SK-N-SH treated with all-trans-retinoic acid at 6 μM for 48 hours (cell line): ENCODE measurements at regions not wholly inside any gene's neighbourhood (a gene's known extent, or its start where the extent isn't known, plus 50 kb on each side); places are given as distances from the start of the nearest gene placed in this dataset.

ENCODE experiments used
- ATAC-seq: fragments of 200-7000 bp; cut with Tn5 transposase; 3 replicates; pipeline ENCODE4 v1.9.1; 2020; ENCODE audit warnings: mild to moderate bottlenecking, moderate library complexity
- ARNTL ChIP-seq: fragments of 450-650 bp; formaldehyde crosslinking; IDR thresholded peaks from 2 replicates; pipeline ENCODE4 v1.5.0; 2020; ENCODE audit warnings: low read depth, mild to moderate bottlenecking, moderate library complexity, borderline replicate concordance
- BACH2 ChIP-seq: fragments of 250-450 bp; sonication (Bioruptor Pico); IDR thresholded peaks from 2 replicates; pipeline ENCODE4 v1.9.0; 2021; ENCODE audit warnings: mild to moderate bottlenecking, borderline replicate concordance
- CREB5 ChIP-seq: fragments of 250-450 bp; sonication (Bioruptor Pico); IDR thresholded peaks from 2 replicates; pipeline ENCODE4 v1.5.1; 2020; ENCODE audit warnings: low read depth, mild to moderate bottlenecking, moderate library complexity
- CSDC2 ChIP-seq: fragments of 250-450 bp; sonication (Bioruptor Pico); IDR thresholded peaks from 2 replicates; pipeline ENCODE4 v1.5.0; 2020; ENCODE audit warnings: mild to moderate bottlenecking, moderate library complexity
- CSRNP3 ChIP-seq: fragments of 250-450 bp; sonication (Bioruptor Pico); IDR thresholded peaks from 2 replicates; pipeline ENCODE4 v1.5.1; 2021; ENCODE audit warnings: mild to moderate bottlenecking, moderate library complexity
- GLIS3 ChIP-seq: fragments of 250-450 bp; sonication (Bioruptor Pico); IDR thresholded peaks from 2 replicates; pipeline ENCODE4 v1.5.0; 2020; ENCODE audit warnings: mild to moderate bottlenecking, moderate library complexity
- ISL1 ChIP-seq: fragments of 250-450 bp; sonication (Bioruptor Pico); IDR thresholded peaks from 2 replicates; pipeline ENCODE4 v2.1.2; 2022; ENCODE audit warnings: mild to moderate bottlenecking, moderate library complexity
- OSR1 ChIP-seq: fragments of 250-450 bp; sonication (Bioruptor Pico); IDR thresholded peaks from 2 replicates; pipeline ENCODE4 v1.8.0; 2022; ENCODE audit warnings: moderate library complexity, mild to moderate bottlenecking, inconsistent platforms
- PATZ1 ChIP-seq: fragments of 250-450 bp; sonication (Bioruptor Pico); IDR thresholded peaks from 2 replicates; pipeline ENCODE4 v1.8.0; 2020; ENCODE audit warnings: mild to moderate bottlenecking, moderate library complexity, borderline replicate concordance
- POU6F1 ChIP-seq: fragments of 250-450 bp; sonication (Bioruptor Pico); IDR thresholded peaks from 2 replicates; pipeline ENCODE4 v1.8.0; 2021; ENCODE audit warnings: low read depth, mild to moderate bottlenecking, moderate library complexity, borderline replicate concordance
- PPARA ChIP-seq: fragments of 250-450 bp; sonication (Bioruptor Pico); IDR thresholded peaks from 2 replicates; pipeline ENCODE4 v1.5.0; 2020; ENCODE audit warnings: mild to moderate bottlenecking, borderline replicate concordance
- SNAI2 ChIP-seq: fragments of 250-450 bp; sonication (Bioruptor Pico); IDR thresholded peaks from 2 replicates; pipeline ENCODE4 v1.5.0; 2020; ENCODE audit warnings: mild to moderate bottlenecking, moderate library complexity
- TOX ChIP-seq: fragments of 250-450 bp; sonication (Bioruptor Pico); IDR thresholded peaks from 2 replicates; pipeline ENCODE4 v1.8.0; 2021; ENCODE audit warnings: mild to moderate bottlenecking, moderate library complexity, borderline replicate concordance
- TSHZ2 ChIP-seq: fragments of 250-450 bp; sonication (Bioruptor Pico); IDR thresholded peaks from 2 replicates; pipeline ENCODE4 v1.5.0; 2020; ENCODE audit warnings: mild to moderate bottlenecking, moderate library complexity
- ZFP3 ChIP-seq: fragments of 250-450 bp; sonication (Bioruptor Pico); IDR thresholded peaks from 2 replicates; pipeline ENCODE4 v1.5.0; 2020; ENCODE audit warnings: mild to moderate bottlenecking, moderate library complexity
- ZNF565 ChIP-seq: fragments of 450-650 bp; formaldehyde crosslinking; conservative IDR thresholded peaks from 2 replicates; pipeline ENCODE4 v1.5.0; 2020; ENCODE audit warnings: low read depth, mild to moderate bottlenecking, moderate library complexity
- ZNF70 ChIP-seq: fragments of 450-650 bp; formaldehyde crosslinking; IDR thresholded peaks from 2 replicates; pipeline ENCODE4 v1.5.0; 2020; ENCODE audit warnings: mild to moderate bottlenecking, moderate library complexity
- ZNF8 ChIP-seq: fragments of 450-650 bp; formaldehyde crosslinking; IDR thresholded peaks from 2 replicates; pipeline ENCODE4 v1.5.0; 2020; ENCODE audit warnings: mild to moderate bottlenecking, moderate library complexity

GRCh38 chr19:28154077-28154476 is 1058.9 kb downstream of the UQCRFS1 start:
- TF ChIP-seq ZNF70 (CRISPR knock-in tag) (no peak), TSHZ2 (CRISPR knock-in tag) (no peak), GLIS3 (CRISPR knock-in tag) (no peak), ZFP3 (CRISPR knock-in tag) (no peak), ISL1 (no peak), CSDC2 (CRISPR knock-in tag) (no peak), CREB5 (no peak), SNAI2 (CRISPR knock-in tag) (no peak), BACH2 (CRISPR knock-in tag) (no peak), ARNTL (CRISPR knock-in tag) (no peak), PPARA (CRISPR knock-in tag) (no peak), POU6F1 (no peak), ZNF8 (CRISPR knock-in tag) (no peak), TOX (CRISPR knock-in tag) (no peak)
- no peak for ATAC-seq

GRCh38 chr19:28153123-28153522 is 1059.8 kb downstream of the UQCRFS1 start:
- no peak for ATAC-seq

More at GRCh38 chr19:28153123-28153522, 1059.8 kb downstream of the UQCRFS1 start:
- TF ChIP-seq SNAI2 (CRISPR knock-in tag) = no peak
- no peak for TF ChIP-seq PATZ1 (CRISPR knock-in tag)
- no peak for TF ChIP-seq TSHZ2 (CRISPR knock-in tag)
- no peak for TF ChIP-seq ZNF8 (CRISPR knock-in tag)
- TF ChIP-seq TOX (CRISPR knock-in tag) = no peak
- TF ChIP-seq ZNF565 (CRISPR knock-in tag) = no peak
- no peak for TF ChIP-seq CSRNP3 (CRISPR knock-in tag)
- no peak for TF ChIP-seq CSDC2 (CRISPR knock-in tag)
- TF ChIP-seq ZFP3 (CRISPR knock-in tag) = no peak
- no peak for TF ChIP-seq BACH2 (CRISPR knock-in tag)
- TF ChIP-seq ISL1 = no peak
- TF ChIP-seq CREB5 = no peak
- TF ChIP-seq OSR1 (CRISPR knock-in tag) = no peak
